Lung (tissue), 11 donors: ENCODE measurements at regions not wholly inside any gene's neighbourhood (a gene's known extent, or its start where the extent isn't known, plus 50 kb on each side); places are given as distances from the start of the nearest gene placed in this dataset.

Experiments used
- ATAC-seq: fragments of 200-7000 bp; cut with Tn5 transposase; one replicate; pipeline ENCODE4 v1.9.1; 2020; ENCODE audit warnings: moderate number of reproducible peaks; ENCODE audit not compliant: insufficient read depth, low FRiP score
- DNase-seq, 3 donors: peaks; one replicate each; pipeline ENCODE4 v3.0.0-alpha.2; 2013 to 2017
- H3K27ac ChIP-seq, 2 donors: one replicate each; pipeline ENCODE4 v1.5.1; 2013; ENCODE audit warnings: mild to moderate bottlenecking in 2 of 2, moderate library complexity in 2 of 2, control low read depth in 1 of 2, inconsistent platforms in 1 of 2, low read depth in 1 of 2, low read length in 1 of 2
- H3K27me3 ChIP-seq, 3 donors: one replicate each; pipeline ENCODE4 v1.5.1; 2013; ENCODE audit warnings: low read length in 2 of 3; ENCODE audit not compliant: control insufficient read depth in 3 of 3, insufficient read depth in 3 of 3
- H3K36me3 ChIP-seq, 4 donors: one replicate each; pipeline ENCODE4 v1.5.1; 2013; ENCODE audit warnings: low read length in 4 of 4, mild to moderate bottlenecking in 1 of 4, moderate library complexity in 1 of 4; ENCODE audit not compliant: control insufficient read depth in 4 of 4, insufficient read depth in 4 of 4
- H3K4me1 ChIP-seq, 5 donors: one replicate each; pipeline ENCODE4 v1.5.1; 2013; ENCODE audit warnings: low read length in 5 of 5, mild to moderate bottlenecking in 2 of 5, moderate library complexity in 1 of 5; ENCODE audit not compliant: control insufficient read depth in 5 of 5, insufficient read depth in 5 of 5
- H3K4me3 ChIP-seq: one replicate; pipeline ENCODE4 v1.5.1; 2013; ENCODE audit warnings: mild to moderate bottlenecking, control low read depth, moderate library complexity
- H3K9ac ChIP-seq, 2 donors: one replicate each; pipeline ENCODE4 v1.5.1; 2013; ENCODE audit warnings: low read length in 2 of 2, control low read depth in 1 of 2; ENCODE audit not compliant: insufficient read depth in 1 of 2
- H3K9me3 ChIP-seq, 4 donors: one replicate each; pipeline ENCODE4 v1.5.1; 2013; ENCODE audit warnings: low read length in 3 of 4, mild to moderate bottlenecking in 1 of 4, moderate library complexity in 1 of 4; ENCODE audit not compliant: control insufficient read depth in 4 of 4, insufficient read depth in 3 of 4
- CTCF ChIP-seq: IDR thresholded peaks from 2 replicates; pipeline ENCODE4 v1.5.1; 2012; ENCODE audit warnings: mild to moderate bottlenecking; ENCODE audit errors: control extremely low read depth, extremely low read depth
- WGBS, 2 donors: extraction: QIAGEN DNeasy Blood & Tissue Kit; methylation state at CpG; one replicate each; pipeline ENCODE4 v1.1.7; 2013; 5-methylcytosine and 5-hydroxymethylcytosine counted together
- donor health status: control.
- donor health status: control.
- donor health status: Bipolar disorder and iron deficiency.
- donor health status: healthy.
- donor health status: DM: yes; HTN: yes; CAD: no.

DNA sequence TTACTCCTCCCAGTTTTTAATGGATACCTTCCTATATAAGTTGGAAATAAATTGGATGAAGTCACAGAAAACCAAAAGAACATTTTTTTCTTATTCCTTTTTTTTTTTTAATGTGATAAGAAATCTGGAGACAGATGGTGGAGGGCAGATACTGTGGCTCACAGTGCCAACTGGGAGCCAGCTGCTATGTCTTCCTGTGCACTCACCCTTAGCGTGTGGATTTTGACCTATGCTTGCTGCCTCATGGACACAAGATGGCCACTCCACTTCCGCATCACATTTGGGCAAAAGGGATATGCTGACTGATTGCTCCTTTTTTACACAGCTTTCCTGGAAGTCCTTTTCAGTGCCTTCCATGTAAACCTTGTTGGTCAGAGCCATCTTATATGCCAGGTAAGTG lies 342.6 kb downstream of the MAN2A1 start:
- no peak for TF ChIP-seq CTCF
- 80 to 88% methylated on average over 2 of the region's 2 CpGs for WGBS, 2 donors
- no peak overlapping the region for H3K27ac ChIP-seq
- DNase-seq (peak in 1 of 3 donors; percentile 20), ATAC-seq (no peak)
- H3K36me3 ChIP-seq, result no peaks in the 10 kb centered on the region
- no peak overlapping the region for H3K4me3 ChIP-seq
- H3K9ac ChIP-seq, result no peak overlapping the region
- H3K9me3 ChIP-seq, result no peaks in the 10 kb centered on the region
- H3K27me3 ChIP-seq, result no peaks in the 10 kb centered on the region
- no peaks in the 10 kb centered on the region for H3K4me1 ChIP-seq

DNA sequence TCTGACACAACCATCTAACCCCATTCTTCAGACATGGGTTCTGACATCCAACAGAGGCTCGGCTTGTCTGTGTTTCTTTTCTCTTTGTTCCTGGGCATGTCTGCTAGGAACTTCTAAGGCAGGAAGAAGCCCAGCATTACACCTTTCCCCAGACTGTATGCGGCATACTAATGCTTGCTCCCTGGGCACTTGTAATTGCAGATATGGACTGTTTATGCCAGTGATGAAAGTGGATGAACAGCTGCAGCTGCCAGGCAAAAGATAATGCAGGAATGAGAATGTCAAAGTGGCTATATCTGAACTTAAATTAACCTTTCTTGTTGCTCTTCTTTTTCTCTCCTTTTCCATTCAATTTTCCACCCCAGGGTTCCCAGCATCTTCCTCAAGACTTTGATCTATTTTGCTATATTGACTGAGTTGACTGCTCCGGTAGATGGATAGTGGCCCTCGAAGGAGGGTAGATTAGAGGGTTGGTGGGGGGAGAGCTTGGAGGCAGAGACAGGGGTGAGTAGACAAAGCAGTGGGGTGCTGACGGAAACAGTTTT lies 344.4 kb downstream of the MAN2A1 start:
- H3K36me3 ChIP-seq, result no peaks in the 10 kb centered on the region
- no peak for TF ChIP-seq CTCF
- WGBS, 2 donors, result 82 to 83% methylated on average over 5 of the region's 5 CpGs
- peaks cover 0 to 3% (median 0%) of the 10 kb centered on the region in 4 donors for H3K9me3 ChIP-seq
- no peak overlapping the region for H3K9ac ChIP-seq
- no peak for ATAC-seq
- no peak for DNase-seq
- H3K4me1 ChIP-seq, result no peaks in the 10 kb centered on the region
- no peak overlapping the region for H3K4me3 ChIP-seq
- H3K27ac ChIP-seq, result no peak overlapping the region
- no peaks in the 10 kb centered on the region for H3K27me3 ChIP-seq

DNA sequence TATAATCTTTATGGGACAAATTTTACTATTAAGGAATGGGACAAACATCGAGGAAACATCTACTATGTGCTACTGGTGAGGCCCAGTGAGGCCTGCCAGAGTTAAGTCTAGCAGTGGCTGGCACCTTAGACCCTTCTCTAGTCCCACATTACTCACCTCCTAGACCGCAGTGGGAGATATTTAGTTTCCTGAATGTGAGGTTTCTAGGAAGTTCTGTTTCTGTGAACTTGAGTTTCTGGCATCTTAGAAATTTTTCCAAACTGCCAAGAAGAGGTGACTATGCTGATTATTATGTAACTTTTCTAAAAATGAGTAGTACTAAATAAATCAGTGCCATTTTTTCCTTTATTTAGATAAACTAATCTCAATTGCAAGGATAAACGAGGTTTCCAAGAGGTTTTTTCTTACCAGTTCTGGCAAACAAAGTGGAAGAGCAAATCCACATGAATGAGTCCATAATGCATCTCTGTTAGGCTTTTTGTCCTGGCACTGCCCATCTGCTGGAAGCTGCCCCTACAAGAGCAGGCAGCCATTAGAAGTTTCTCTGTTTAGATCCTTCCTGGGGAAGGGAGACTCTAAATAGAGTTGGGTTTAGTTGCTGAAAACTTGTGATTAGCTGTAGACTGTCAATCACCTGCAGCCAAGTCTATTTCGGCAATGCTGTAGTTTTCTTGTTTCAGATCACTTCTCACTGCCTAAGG lies 348.7 kb downstream of the MAN2A1 start:
- no peak overlapping the region for H3K9ac ChIP-seq
- no peaks in the 10 kb centered on the region for H3K27me3 ChIP-seq
- H3K4me3 ChIP-seq, result no peak overlapping the region
- WGBS, 2 donors, result 50 to 57% methylated on average over 4 of the region's 4 CpGs
- H3K36me3 ChIP-seq, result no peaks in the 10 kb centered on the region
- DNase-seq (no peak), ATAC-seq (peak; percentile 47)
- H3K9me3 ChIP-seq, result peaks cover 0 to 3% (median 0%) of the 10 kb centered on the region in 4 donors
- H3K4me1 ChIP-seq, result no peaks in the 10 kb centered on the region
- no peak overlapping the region for H3K27ac ChIP-seq
- TF ChIP-seq CTCF, result no peak

DNA sequence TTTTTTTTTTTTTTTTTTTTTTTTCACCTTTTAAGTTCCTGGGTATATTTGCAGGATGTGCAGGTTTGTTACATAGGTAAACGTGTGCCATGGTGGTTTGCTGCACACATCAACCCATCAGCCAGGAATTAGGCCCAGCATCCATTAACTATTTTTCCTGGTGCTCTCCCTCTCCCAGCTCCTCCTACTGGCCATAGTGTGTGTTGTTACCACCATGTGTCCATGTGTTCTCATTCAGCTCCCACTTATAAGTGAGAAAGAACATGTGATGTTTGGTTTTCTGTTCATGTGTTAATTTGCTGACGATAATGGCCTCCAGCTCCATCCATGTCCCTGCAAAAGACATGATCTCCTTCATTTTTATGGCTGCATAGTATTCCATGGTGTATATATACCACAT lies 350.5 kb downstream of the MAN2A1 start:
- no peak overlapping the region for H3K27ac ChIP-seq
- DNase-seq (no peak), ATAC-seq (no peak)
- peaks cover 0 to 3% (median 0%) of the 10 kb centered on the region in 4 donors for H3K9me3 ChIP-seq
- H3K4me3 ChIP-seq, result no peak overlapping the region
- TF ChIP-seq CTCF, result no peak
- H3K27me3 ChIP-seq, result no peaks in the 10 kb centered on the region
- no peak overlapping the region for H3K9ac ChIP-seq
- no peaks in the 10 kb centered on the region for H3K36me3 ChIP-seq
- no peaks in the 10 kb centered on the region for H3K4me1 ChIP-seq
- 86 to 92% methylated on average over 2 of the region's 2 CpGs for WGBS, 2 donors
